HCT116 (cell line): ENCODE measurements at regions not wholly inside any gene's neighbourhood (a gene's known extent, or its start where the extent isn't known, plus 50 kb on each side); places are given as distances from the start of the nearest gene placed in this dataset.

Experiments used
- ATAC-seq: fragments of 200-7000 bp; cut with Tn5 transposase; 2 replicates; pipeline ENCODE4 v1.9.1; 2020; ENCODE audit warnings: mild to moderate bottlenecking, moderate library complexity
- BruUV-seq: library from RNA; stranded (reverse); fragments of 400-500 nt; replicated peaks from 2 replicates; lab custom pipeline; 2021; lab: Mats Ljungman, UMichigan
- CTCF ChIA-PET: fragments of 300-600 bp; sonication (Branson Sonifier 250); formaldehyde crosslinking; loops from one replicate; lab custom pipeline; 2021; ENCODE audit warnings: antibody characterized with exemption; lab: Charles Lee
- POLR2A ChIA-PET: fragments of 300-600, 350-600 bp; sonication (Branson Sonifier 250); formaldehyde crosslinking; loops from one replicate; lab custom pipeline; 2021; ENCODE audit warnings: antibody characterized with exemption; lab: Charles Lee
- RAD21 ChIA-PET, 2 experiments: fragments of 300-600 bp; sonication (Branson Sonifier 250); formaldehyde crosslinking; loops; one replicate each; lab custom pipeline; 2023; ENCODE audit warnings: low total read pairs in 2 of 2; ENCODE audit not compliant: uncharacterized antibody in 2 of 2, unreplicated experiment in 2 of 2, low non-redundant PET in 1 of 2; lab: Charles Lee
- DNase-seq: peaks from one replicate; pipeline ENCODE4 v3.0.0-alpha.2; 2010; ENCODE audit warnings: low read depth, low spot score
- H2AFZ ChIP-seq: fragments of 200-600 bp; shearing (Covaris generic), sonication (generic); 2 replicates; pipeline ENCODE4 v1.6.1; 2017; ENCODE audit warnings: low read depth, mixed run types, mixed read lengths, antibody characterized with exemption, low read length; ENCODE audit not compliant: poor library complexity, severe bottlenecking
- H3K27ac ChIP-seq: 2 replicates; pipeline ENCODE4 v1.5.1; 2012; ENCODE audit warnings: low read depth, low read length
- H3K27me3 ChIP-seq: fragments of 200-600 bp; sonication (generic); 2 replicates; pipeline ENCODE4 v1.6.1; 2016; ENCODE audit warnings: mixed run types, low read length, mixed read lengths; ENCODE audit not compliant: insufficient read depth
- H3K36me3 ChIP-seq, 2 experiments: fragments of 200-500 bp in 1 of 2; fragments of 200-600 bp in 1 of 2; sonication (Bioruptor generic) in 1 of 2; sonication (generic) in 1 of 2; 2 replicates each; pipeline versions ENCODE4 v1.5.1 to v1.6.1; 2014 to 2016; ENCODE audit warnings: low read length in 2 of 2, inconsistent platforms in 1 of 2, mixed read lengths in 1 of 2, mixed run types in 1 of 2; ENCODE audit not compliant: insufficient read depth in 2 of 2, control insufficient read depth in 1 of 2
- H3K4me1 ChIP-seq, 2 experiments: fragments of 200-600 bp in 1 of 2; sonication (generic) in 1 of 2; 2 replicates each; pipeline versions ENCODE4 v1.5.1 to v1.6.1; 2012 to 2017; ENCODE audit warnings: low read length in 2 of 2, inconsistent platforms in 1 of 2, mild to moderate bottlenecking in 1 of 2, mixed read lengths in 1 of 2, mixed run types in 1 of 2, moderate library complexity in 1 of 2; ENCODE audit not compliant: insufficient read depth in 2 of 2, control insufficient read depth in 1 of 2
- H3K4me2 ChIP-seq: fragments of 200-600 bp; sonication (generic); 2 replicates; pipeline ENCODE4 v1.6.1; 2017; ENCODE audit warnings: mixed run types, low read length, mixed read lengths
- H3K4me3 ChIP-seq, 2 experiments: fragments of 200-600 bp in 1 of 2; sonication (generic) in 1 of 2; replicated peaks in 1 of 2; 2 replicates each; pipeline ENCODE4 v1.5.1; 2011 to 2016; ENCODE audit warnings: low read length in 2 of 2, control low read depth in 1 of 2, low read depth in 1 of 2, mild to moderate bottlenecking in 1 of 2, mixed read lengths in 1 of 2, mixed run types in 1 of 2
- H3K79me2 ChIP-seq: fragments of 200-600 bp; sonication (generic); 2 replicates; pipeline ENCODE4 v1.6.1; 2017; ENCODE audit warnings: mild to moderate bottlenecking, mixed run types, low read length, moderate library complexity, mixed read lengths; ENCODE audit not compliant: insufficient read depth
- H3K9ac ChIP-seq: fragments of 200-600 bp; sonication (generic); 2 replicates; pipeline ENCODE4 v1.6.1; 2016; ENCODE audit warnings: low read length, mixed read lengths
- H3K9me2 ChIP-seq: fragments of 200-600 bp; sonication (generic), shearing (Covaris generic); 2 replicates; pipeline ENCODE4 v1.6.1; 2017; ENCODE audit warnings: mixed run types, mild to moderate bottlenecking, moderate library complexity; ENCODE audit not compliant: insufficient read depth
- H3K9me3 ChIP-seq, 2 experiments: fragments of 200-500 bp in 1 of 2; fragments of 200-600 bp in 1 of 2; sonication (Bioruptor generic) in 1 of 2; sonication (generic) in 1 of 2; 2 replicates each; pipeline ENCODE4 v1.6.1; 2014 to 2017; ENCODE audit warnings: low read length in 2 of 2, mixed read lengths in 2 of 2, inconsistent platforms in 1 of 2, low read depth in 1 of 2, mild to moderate bottlenecking in 1 of 2, mixed run types in 1 of 2, moderate library complexity in 1 of 2; ENCODE audit not compliant: control insufficient read depth in 1 of 2, insufficient read depth in 1 of 2
- H4K20me1 ChIP-seq: fragments of 200-600 bp; sonication (generic), shearing (Covaris generic); 2 replicates; pipeline ENCODE4 v1.6.1; 2017; ENCODE audit warnings: mixed run types, mild to moderate bottlenecking, moderate library complexity; ENCODE audit not compliant: insufficient read depth
- ATF3 ChIP-seq: IDR thresholded peaks from 2 replicates; pipeline ENCODE4 v1.6.1; 2012
- CEBPB ChIP-seq: IDR thresholded peaks from 2 replicates; pipeline ENCODE4 v1.6.1; 2012; ENCODE audit warnings: low read depth
- CTCF ChIP-seq, 3 experiments: fragments of 200-600 bp in 1 of 3; sonication (generic) in 1 of 3; IDR thresholded peaks in 2 of 3; conservative IDR thresholded peaks in 1 of 3; 2 replicates each; pipeline ENCODE4 v1.5.1; 2012 to 2017; ENCODE audit warnings: low read depth in 2 of 3, low read length in 2 of 3, antibody characterized with exemption in 1 of 3, borderline replicate concordance in 1 of 3, control low read depth in 1 of 3, mild to moderate bottlenecking in 1 of 3, mixed read lengths in 1 of 3, mixed run types in 1 of 3, moderate library complexity in 1 of 3; ENCODE audit not compliant: insufficient read depth in 1 of 3
- EGR1 ChIP-seq: IDR thresholded peaks from 2 replicates; pipeline ENCODE4 v1.6.1; 2012; ENCODE audit warnings: low read depth
- ELF1 ChIP-seq: IDR thresholded peaks from 2 replicates; pipeline ENCODE4 v1.6.1; 2012; ENCODE audit warnings: low read depth, borderline replicate concordance
- EZH2 ChIP-seq: fragments of 200-600 bp; sonication (generic); IDR thresholded peaks from 2 replicates; pipeline ENCODE4 v1.6.1; 2017; ENCODE audit warnings: antibody characterized with exemption, mixed run types
- EZH2phosphoT487 ChIP-seq: fragments of 200-600 bp; IDR thresholded peaks from 2 replicates; pipeline ENCODE4 v1.6.1; 2018; ENCODE audit warnings: antibody characterized with exemption, borderline replicate concordance
- FOSL1 ChIP-seq: IDR thresholded peaks from 2 replicates; pipeline ENCODE4 v1.6.1; 2012; ENCODE audit warnings: low read depth
- MAX ChIP-seq: IDR thresholded peaks from 2 replicates; pipeline ENCODE4 v1.6.1; 2012
- RAD21 ChIP-seq: IDR thresholded peaks from 2 replicates; pipeline ENCODE4 v1.6.1; 2012; ENCODE audit warnings: low read depth, mild to moderate bottlenecking
- REST ChIP-seq: IDR thresholded peaks from 2 replicates; pipeline ENCODE4 v1.6.1; 2012; ENCODE audit warnings: low read depth
- SP1 ChIP-seq: IDR thresholded peaks from 2 replicates; pipeline ENCODE4 v1.6.1; 2012; ENCODE audit warnings: low read depth
- SRF ChIP-seq: IDR thresholded peaks from 2 replicates; pipeline ENCODE4 v1.6.1; 2012; ENCODE audit warnings: low read depth
- YY1 ChIP-seq: IDR thresholded peaks from 2 replicates; pipeline ENCODE4 v1.6.1; 2011; ENCODE audit warnings: low read length, low read depth, moderate library complexity, mild to moderate bottlenecking; ENCODE audit not compliant: insufficient replicate concordance; ENCODE audit errors: extremely low read depth
- ZBTB33 ChIP-seq: IDR thresholded peaks from 2 replicates; pipeline ENCODE4 v1.6.1; 2011; ENCODE audit warnings: mild to moderate bottlenecking, low read length, moderate library complexity; ENCODE audit not compliant: insufficient replicate concordance; ENCODE audit errors: extremely low read depth
- ZFX ChIP-seq: fragments of 450-650 bp; IDR thresholded peaks from 2 replicates; pipeline ENCODE4 v1.6.1; 2017
- ZNF274 ChIP-seq: fragments of 200-500 bp; sonication (Bioruptor generic); IDR thresholded peaks from 2 replicates; pipeline ENCODE4 v1.6.1; 2014; ENCODE audit warnings: mild to moderate bottlenecking, low read depth, low read length, inconsistent platforms
- intact Hi-C: fragments of 100-400 bp; cut with micrococcal nuclease; formaldehyde crosslinking; loops from 2 replicates; pipeline ENCODE4 v1.10.0; 2022

GRCh38 chr9:110015759-110016158, 192.2 kb downstream of the C9orf152 start (continued):
- no peak for TF ChIP-seq ELF1
- TF ChIP-seq, all 23 proteins: peak for 6

- CTCF ChIA-PET: interaction anchor here (1.7 kb wide), 1 partner anchor 113 kb away, joined by 4 read pairs; no protein-coding TSS in a partner anchor
- Histone ChIP-seq H3K9ac (peak overlapping the region; percentile 38), H3K4me3 (peak overlapping the region; percentile 12 to 37), H3K79me2 (no peaks in the 10 kb centered on the region), H2AFZ (peak overlapping the region; percentile 49), H3K9me2 (no peaks in the 10 kb centered on the region), H3K27me3 (no peaks in the 10 kb centered on the region), H4K20me1 (no peaks in the 10 kb centered on the region), H3K4me1 (peaks cover 11 to 39% of the 10 kb centered on the region in 2 experiments), H3K4me2 (peak overlapping the region; percentile 74), H3K27ac (peak overlapping the region; percentile 52), H3K9me3 (no peaks in the 10 kb centered on the region), H3K36me3 (no peaks in the 10 kb centered on the region)
- POLR2A ChIA-PET: interaction anchor here (1.1 kb wide), 1 partner anchor 10 kb away, joined by 3 read pairs; no protein-coding TSS in a partner anchor
- RAD21 ChIA-PET: interaction anchor here in 1 of 2 experiments (0.9 kb wide), 1 partner anchor 12 kb away, joined by 3 read pairs; no protein-coding TSS in a partner anchor
- peak; percentile 63 for ATAC-seq
- DNase-seq: peak; percentile 63
- no TSS peak for BruUV-seq
- intact Hi-C loops: no loop called here
- TF ChIP-seq ELF1 (no peak), EZH2phosphoT487 (no peak), YY1 (no peak), RAD21 (no peak), EGR1 (no peak; the same call in 1 of the 2 replicates), ZBTB33 (no peak), CTCF (IDR thresholded peaks at IDR 0.05 in 2 of 3, conservative IDR thresholded peaks at IDR 0.05 in 1 of 3; ENCODE audit: borderline replicate concordance in 1 of 3, insufficient read depth in 1 of 3, low read depth in 2 of 3, low read length in 2 of 3) (no peak), SP1 (peak; percentile 61), ZNF274 (no peak), CEBPB (0 out of 2 replicates have a peak, but pooled peaks have one; percentile 33), EZH2 (no peak), ATF3 (0 out of 2 replicates have a peak, but pooled peaks have one; percentile 46), ZFX (no peak), FOSL1 (peak; percentile 76), MAX (peak; percentile 86), REST (no peak), SRF (0 out of 2 replicates have a peak, but pooled peaks have one; percentile 9)
Observed at GRCh38 chr9:110016340-110016739, 191.6 kb downstream of the C9orf152 start.
